ENCODE measurements at regions not wholly inside any gene's neighbourhood (a gene's known extent, or its start where the extent isn't known, plus 50 kb on each side); places are given as distances from the start of the nearest gene placed in this dataset.

DNA sequence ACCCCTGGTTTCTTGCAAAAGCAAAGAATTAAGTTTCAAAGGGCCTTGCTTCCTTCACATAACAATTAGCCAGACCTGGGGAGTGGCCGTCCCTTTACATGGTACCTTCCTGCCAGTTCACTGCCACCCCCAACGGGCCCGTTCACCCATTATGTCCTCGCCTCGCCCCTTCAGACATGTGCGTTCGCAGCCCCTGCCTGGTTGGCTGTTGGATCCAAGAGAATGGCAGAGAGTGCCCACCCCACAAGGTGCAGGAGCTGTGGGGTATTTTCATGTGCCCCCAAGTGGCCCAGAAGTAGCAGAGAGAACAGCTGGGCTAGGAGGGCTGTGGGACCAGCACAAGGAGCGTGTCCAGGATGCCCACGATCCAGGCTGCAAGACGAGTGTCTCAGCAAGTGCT lies 422.9 kb upstream of the SULF2 start (continued):
- TF ChIP-seq, protein P1, sequence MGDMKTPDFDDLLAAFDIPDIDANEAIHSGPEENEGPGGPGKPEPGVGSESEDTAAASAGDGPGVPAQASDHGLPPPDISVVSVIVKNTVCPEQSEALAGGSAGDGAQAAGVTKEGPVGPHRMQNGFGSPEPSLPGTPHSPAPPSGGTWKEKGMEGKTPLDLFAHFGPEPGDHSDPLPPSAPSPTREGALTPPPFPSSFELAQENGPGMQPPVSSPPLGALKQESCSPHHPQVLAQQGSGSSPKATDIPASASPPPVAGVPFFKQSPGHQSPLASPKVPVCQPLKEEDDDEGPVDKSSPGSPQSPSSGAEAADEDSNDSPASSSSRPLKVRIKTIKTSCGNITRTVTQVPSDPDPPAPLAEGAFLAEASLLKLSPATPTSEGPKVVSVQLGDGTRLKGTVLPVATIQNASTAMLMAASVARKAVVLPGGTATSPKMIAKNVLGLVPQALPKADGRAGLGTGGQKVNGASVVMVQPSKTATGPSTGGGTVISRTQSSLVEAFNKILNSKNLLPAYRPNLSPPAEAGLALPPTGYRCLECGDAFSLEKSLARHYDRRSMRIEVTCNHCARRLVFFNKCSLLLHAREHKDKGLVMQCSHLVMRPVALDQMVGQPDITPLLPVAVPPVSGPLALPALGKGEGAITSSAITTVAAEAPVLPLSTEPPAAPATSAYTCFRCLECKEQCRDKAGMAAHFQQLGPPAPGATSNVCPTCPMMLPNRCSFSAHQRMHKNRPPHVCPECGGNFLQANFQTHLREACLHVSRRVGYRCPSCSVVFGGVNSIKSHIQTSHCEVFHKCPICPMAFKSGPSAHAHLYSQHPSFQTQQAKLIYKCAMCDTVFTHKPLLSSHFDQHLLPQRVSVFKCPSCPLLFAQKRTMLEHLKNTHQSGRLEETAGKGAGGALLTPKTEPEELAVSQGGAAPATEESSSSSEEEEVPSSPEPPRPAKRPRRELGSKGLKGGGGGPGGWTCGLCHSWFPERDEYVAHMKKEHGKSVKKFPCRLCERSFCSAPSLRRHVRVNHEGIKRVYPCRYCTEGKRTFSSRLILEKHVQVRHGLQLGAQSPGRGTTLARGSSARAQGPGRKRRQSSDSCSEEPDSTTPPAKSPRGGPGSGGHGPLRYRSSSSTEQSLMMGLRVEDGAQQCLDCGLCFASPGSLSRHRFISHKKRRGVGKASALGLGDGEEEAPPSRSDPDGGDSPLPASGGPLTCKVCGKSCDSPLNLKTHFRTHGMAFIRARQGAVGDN (IDR thresholded peaks at IDR 0.05): no peak
- no peak for TF ChIP-seq RELA (IDR thresholded peaks at IDR 0.05; ENCODE audit: borderline replicate concordance, partially characterized antibody)
- TF ChIP-seq TBL1XR1 (IDR thresholded peaks at IDR 0.05; ENCODE audit: low read depth, low read length): no peak
- TF ChIP-seq NFYA (IDR thresholded peaks at IDR 0.05; ENCODE audit: borderline replicate concordance, low read depth, low read length): no peak
- TF ChIP-seq, protein P2, sequence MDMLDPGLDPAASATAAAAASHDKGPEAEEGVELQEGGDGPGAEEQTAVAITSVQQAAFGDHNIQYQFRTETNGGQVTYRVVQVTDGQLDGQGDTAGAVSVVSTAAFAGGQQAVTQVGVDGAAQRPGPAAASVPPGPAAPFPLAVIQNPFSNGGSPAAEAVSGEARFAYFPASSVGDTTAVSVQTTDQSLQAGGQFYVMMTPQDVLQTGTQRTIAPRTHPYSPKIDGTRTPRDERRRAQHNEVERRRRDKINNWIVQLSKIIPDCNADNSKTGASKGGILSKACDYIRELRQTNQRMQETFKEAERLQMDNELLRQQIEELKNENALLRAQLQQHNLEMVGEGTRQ (IDR thresholded peaks at IDR 0.05; ENCODE audit: borderline replicate concordance, low read depth, low read length): no peak

GRCh38 chr20:48207505-48207904 lies 422.2 kb upstream of the SULF2 start:
- Histone ChIP-seq H3K9me3 (replicated peaks; ENCODE audit: control insufficient read depth, insufficient read depth, low read length) (no peaks in the 10 kb centered on the region), H3K36me3 (ENCODE audit: control insufficient read depth in 2 of 2, insufficient read depth in 2 of 2, low read length in 1 of 2) (no peaks in the 10 kb centered on the region), H3K4me2 (ENCODE audit: control insufficient read depth, insufficient read depth) (no peak overlapping the region), H3K4me3 (no peak overlapping the region), H3K9ac (ENCODE audit: control insufficient read depth, insufficient read depth, low read length) (no peak overlapping the region), H3K27ac (ENCODE audit: control insufficient read depth, insufficient read depth) (no peak overlapping the region), H2AFZ (ENCODE audit: control insufficient read depth, low read depth, low read length) (no peak overlapping the region), H3K79me2 (ENCODE audit: control insufficient read depth, insufficient read depth, low read length) (no peaks in the 10 kb centered on the region), H4K20me1 (ENCODE audit: control insufficient read depth, insufficient read depth) (no peaks in the 10 kb centered on the region), H3K4me1 (ENCODE audit: control insufficient read depth, insufficient read depth, low read length) (no peaks in the 10 kb centered on the region), H3K27me3 (replicated peaks in 1 of 2; ENCODE audit: control insufficient read depth in 2 of 2, insufficient read depth in 2 of 2, low read length in 1 of 2) (peaks cover 0 to 2% of the 10 kb centered on the region in 2 experiments; a peak in 2 of 4 replicates)
- RAD21 ChIA-PET (ENCODE audit: unreplicated experiment): no interaction called here
- POLR2A ChIA-PET: no interaction called here
- intact Hi-C loops (cut with micrococcal nuclease; ENCODE audit: unreplicated experiment) (no loop called here), in situ Hi-C loops (cut with MboI) (no loop called here)
- no TSS peak for BruUV-seq (replicated peaks)
- no peak for ATAC-seq
- no peak for DNase-seq (ENCODE audit: low read depth, low spot score)
- SMC1A ChIA-PET (ENCODE audit: uncharacterized antibody, unreplicated experiment): no interaction called here
- CTCF ChIA-PET: no interaction called here
- no peak for FAIRE-seq
- 24% methylated on average over 4 of the region's 4 CpGs for WGBS (ENCODE audit: insufficient coverage, insufficient replicate concordance, low lambda C conversion rate, missing lambda C conversion rate)
- TF ChIP-seq SPI1 (IDR thresholded peaks at IDR 0.05; ENCODE audit: borderline replicate concordance, insufficient read depth, low read depth, low read length) (no peak), ZNF592 (IDR thresholded peaks at IDR 0.05) (no peak), MTA2 (IDR thresholded peaks at IDR 0.05; ENCODE audit: low read depth) (no peak), TCF3 (IDR thresholded peaks at IDR 0.05; ENCODE audit: borderline replicate concordance, insufficient read depth, low read depth, low read length) (no peak), USF1 (IDR thresholded peaks at IDR 0.05; ENCODE audit: borderline replicate concordance, extremely low read length, insufficient read depth, low read depth, low read length) (no peak), KLF5 (IDR thresholded peaks at IDR 0.05; ENCODE audit: partially characterized antibody) (no peak), FOXK2 (IDR thresholded peaks at IDR 0.05) (no peak)
